GM19395 (cell line): ENCODE measurements at regions not wholly inside any gene's neighbourhood (a gene's known extent, or its start where the extent isn't known, plus 50 kb on each side); places are given as distances from the start of the nearest gene placed in this dataset.
"Not testable (repeated sequence)": the region's sequence is repeated elsewhere in the genome, so short reads cannot be mapped to it uniquely, and the experiment has no call there.

Experiments used
- ATAC-seq: cut with Tn5 transposase; IDR thresholded peaks from one replicate; pipeline ENCODE4 v1.9.1; 2021; ENCODE audit warnings: mild to moderate bottlenecking, moderate library complexity; ENCODE audit not compliant: unreplicated experiment

DNA sequence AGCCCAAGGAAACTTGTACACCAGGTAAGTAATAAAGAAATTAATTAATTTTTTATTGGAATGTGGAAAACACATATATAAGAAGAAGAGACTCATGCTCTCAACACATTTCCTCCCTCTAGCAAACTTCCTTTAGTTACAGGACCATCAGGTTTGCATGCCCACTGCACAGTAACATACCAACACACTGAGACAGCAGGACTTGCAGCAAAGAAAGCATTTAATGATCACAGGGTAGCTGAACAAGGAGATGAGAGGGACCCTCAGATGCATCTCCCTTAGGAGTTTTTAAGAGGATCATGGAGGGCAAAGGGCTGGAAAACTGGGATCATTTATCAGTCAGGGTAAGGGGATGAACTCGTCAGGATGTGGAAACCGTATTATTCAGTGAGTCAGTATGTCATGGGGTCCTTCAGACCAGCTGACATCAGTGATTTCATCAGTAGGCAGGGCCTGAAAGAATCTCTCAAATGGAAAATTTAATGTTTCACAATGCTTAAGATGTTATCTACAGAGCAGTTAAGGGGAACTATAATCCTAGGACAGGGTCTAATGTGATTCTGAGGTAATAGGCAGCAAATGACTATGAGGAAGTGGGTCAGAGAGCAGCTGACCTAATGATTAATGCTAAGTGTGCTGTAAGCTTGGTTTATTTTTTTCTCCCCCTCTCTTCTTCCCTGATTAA is 193.8 kb upstream of the RND3 start:
- peak; percentile 54 for ATAC-seq

DNA sequence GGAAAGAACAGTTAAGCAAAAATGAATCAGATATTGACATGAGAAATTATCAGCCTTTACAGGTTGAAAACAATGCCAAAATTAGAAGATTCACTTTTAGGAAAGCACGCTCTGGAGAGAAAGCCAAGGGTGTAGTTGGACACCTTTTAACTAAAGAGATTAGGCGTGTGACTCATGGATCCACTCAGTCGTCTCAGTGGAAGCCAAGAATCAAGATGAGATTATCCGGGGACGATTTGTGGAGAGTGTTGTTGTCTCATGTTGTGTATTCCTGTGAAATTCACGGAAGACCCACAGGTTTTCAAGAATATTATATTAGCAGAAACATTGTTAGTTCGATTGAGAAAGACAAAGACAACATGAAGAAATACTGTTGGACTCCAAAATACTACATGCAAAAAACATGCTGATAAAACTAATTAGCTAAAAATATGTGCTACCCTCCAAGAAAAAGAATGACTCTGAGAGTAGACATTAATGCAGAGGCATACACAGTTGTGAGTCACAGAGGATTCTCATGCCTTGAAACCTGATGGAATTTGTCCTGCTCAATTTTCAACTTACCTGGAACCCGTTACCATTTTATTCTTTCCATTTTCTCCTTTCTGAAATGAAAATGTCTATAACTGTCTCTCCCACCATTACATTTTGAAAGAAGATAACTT is 192.1 kb upstream of the RND3 start:
- no peak for ATAC-seq

GRCh38 chr2:150677551-150677950 is 190.1 kb upstream of the RND3 start:
- ATAC-seq: no peak

DNA sequence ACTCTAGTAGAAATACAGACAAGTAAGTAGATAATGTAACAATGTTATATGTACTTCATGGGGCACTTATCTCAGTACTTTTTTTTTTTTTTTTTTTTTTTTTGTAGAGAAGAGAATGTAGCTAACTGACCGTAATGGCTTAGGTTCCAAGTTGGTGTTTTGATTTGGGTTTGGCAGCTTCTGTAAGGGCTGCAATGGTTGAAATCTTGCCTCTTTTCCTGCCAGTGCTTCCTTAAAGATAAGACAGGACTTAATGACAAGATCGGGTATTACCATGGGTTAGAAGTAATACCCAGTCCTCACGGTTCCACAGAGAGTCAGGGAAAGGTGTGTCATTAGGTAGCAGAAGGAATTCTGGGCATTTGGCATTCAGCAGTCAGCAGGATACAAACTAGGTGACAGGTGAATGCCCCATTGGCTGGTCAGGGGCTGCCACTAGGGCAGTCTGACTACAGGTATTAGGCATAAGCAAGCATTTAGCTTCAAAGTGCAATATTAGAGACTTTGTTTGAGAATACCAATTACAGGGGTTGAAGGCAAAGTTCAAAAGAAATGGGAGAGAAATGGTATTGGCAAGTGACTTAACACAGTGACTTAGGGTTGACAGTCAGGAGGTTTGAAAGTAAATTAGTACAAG is 189.4 kb upstream of the RND3 start:
- no peak for ATAC-seq

GRCh38 chr2:150675807-150676206 is 188.3 kb upstream of the RND3 start:
- ATAC-seq: no peak

DNA sequence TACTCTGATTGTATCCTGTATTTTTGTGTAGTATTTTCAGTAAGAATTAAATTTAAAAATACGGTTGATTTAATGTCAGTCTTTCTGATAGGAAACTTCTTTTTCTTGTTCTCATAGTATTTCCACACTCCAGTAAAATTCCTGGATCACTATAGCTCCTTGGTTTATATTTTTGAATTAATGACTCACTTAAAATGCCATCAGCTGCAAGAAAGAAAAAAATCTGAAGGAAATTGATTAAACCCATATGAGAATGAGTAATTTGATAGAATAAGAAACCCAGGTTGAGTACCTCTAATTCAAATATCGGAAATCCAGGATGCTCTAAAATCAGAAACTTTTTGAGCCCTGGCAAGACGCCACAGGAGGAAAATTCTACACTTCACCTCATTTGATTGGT is 186.8 kb upstream of the RND3 start:
- ATAC-seq: no peak

- no peak for ATAC-seq
Measured at GRCh38 chr2:150672311-150672710, 184.8 kb upstream of the RND3 start.

DNA sequence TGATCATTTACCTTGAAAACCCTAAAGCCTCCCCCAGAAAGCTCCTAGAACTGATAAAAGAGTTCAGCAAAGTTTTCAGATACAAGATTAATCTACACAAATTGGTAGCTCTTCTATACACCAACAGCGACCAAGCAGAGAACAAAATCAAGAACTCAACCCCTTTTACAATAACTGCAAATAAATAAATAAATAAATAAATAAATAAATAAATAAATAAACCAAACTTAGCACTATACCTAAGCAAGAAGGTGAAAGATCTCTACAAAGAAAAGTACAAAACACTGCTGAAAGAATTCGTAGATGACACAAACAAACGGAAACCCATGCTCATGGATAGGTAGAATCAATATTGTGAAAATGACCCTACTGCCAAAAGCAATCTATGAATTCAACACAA is 182.0 kb upstream of the RND3 start:
- ATAC-seq: no peak

GRCh38 chr2:150667039-150667438 is 179.6 kb upstream of the RND3 start:
- ATAC-seq: not testable (repeated sequence)

DNA sequence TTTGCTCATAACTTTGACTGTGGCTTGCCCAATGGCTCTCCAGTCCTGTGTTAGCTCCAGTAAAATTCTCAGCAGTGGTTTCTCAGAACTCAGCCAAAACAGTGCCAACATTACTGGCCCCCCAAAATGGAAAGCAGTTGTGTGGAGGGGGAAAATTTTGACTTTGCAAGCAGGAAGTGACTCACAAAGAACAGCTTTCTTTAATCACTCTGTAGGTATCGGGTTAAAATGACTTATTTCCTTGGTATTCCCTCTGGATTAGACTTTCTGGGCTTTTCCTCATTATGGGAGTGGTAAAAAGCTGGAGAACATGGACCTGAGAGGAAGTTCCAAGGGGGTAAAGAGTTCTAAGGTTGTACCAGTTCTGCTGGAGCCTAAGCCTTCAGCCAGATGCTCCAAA is 175.7 kb upstream of the RND3 start:
- no peak for ATAC-seq

GRCh38 chr2:150656002-150656401 is 168.5 kb upstream of the RND3 start:
- ATAC-seq: no peak

GRCh38 chr2:150653351-150653750 is 165.9 kb upstream of the RND3 start:
- no peak for ATAC-seq

DNA sequence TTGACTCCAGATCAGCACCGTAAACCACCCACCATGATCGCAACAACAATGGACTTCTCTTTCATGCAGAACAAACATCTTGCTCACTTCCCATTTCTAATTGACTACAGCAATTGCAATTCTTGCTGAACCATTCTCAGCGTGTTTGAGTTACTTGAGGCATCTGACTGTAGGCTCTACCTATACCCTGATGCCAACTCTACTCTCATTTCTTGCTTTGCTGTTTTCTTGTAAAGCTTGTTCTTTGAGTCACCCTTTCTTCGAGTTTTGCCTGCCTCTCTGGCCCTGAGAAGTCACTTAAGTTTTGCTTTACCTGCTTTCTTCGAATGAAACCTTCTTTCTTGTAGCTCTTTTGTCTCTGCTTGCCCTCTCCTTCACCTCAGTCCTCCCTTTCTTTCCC is 160.5 kb upstream of the RND3 start:
- no peak for ATAC-seq

DNA sequence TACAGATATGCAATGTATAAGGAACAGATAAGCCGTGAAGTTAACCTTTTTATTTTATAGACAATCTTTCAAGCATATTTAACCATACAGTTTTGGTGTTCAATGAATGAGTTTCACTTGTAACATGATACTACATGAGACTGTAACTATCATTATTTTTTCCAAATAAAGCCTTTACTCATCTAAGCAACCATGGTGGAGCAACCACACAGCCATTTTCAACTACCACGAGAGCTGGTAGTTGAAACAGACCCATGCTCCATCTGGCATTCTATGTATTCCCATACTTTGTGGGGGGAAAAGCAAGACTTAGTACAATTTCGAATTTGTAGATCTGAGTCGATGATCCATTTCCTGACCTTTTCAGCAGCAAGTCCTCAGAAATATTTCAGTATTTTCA is 159.3 kb upstream of the RND3 start:
- ATAC-seq: no peak

DNA sequence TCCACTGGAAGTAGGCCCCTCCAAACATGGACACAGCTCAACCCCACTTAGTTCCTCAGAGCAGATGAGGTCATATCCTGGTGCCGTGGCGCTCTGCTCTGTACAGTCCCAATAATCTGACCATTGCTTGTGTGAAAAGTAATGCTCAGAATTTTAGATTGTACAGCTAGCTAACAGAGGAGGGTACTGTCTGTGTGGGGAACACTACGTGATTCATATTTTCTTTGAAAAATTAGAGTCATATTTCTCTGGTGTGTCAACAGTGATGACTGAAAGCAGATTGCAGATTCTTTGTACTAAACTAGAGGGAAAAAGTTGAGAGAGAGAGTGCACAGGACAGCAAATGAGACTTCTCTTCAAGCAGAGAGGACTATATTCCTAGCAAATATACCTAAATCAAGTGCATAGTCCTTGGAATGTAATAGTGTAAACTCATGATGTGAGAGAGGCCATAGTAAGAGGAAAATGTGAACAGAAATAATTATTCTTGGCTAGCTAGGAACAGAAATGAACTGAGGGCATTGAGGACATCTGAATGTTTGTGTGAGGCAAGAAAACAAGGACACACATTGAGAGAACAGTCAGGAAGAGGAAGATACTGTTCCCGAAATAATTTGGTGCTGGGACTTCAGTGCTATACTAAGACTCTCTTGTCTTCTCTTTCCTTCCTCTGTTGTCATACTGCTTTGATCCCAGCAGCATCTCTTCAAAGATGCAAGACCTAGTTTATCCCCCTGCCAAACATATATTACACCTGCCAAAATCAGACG is 157.0 kb upstream of the RND3 start:
- no peak for ATAC-seq

- no peak for ATAC-seq
Measured at GRCh38 chr2:150643114-150643725, 155.8 kb upstream of the RND3 start.

GRCh38 chr2:150640039-150640438 is 152.6 kb upstream of the RND3 start:
- ATAC-seq: no peak

DNA sequence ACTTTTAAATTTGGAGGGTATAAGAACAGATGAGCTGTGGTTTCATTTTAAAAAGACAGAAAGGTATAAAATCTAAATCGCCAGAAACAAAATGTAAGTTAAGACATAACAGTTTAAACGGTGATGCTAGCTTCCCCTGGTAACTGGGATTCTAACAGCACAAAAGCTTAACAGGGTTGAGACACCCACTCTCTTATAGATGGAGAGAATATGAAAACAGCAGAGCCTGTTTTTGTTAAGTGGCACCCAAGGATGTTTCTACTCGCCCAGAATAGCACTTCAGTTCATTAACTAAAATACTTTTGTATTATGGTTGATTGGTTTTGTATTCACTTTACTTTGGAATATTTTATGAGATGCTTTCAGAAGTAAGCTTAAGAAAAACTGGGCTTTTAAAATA is 151.9 kb upstream of the RND3 start:
- no peak for ATAC-seq

DNA sequence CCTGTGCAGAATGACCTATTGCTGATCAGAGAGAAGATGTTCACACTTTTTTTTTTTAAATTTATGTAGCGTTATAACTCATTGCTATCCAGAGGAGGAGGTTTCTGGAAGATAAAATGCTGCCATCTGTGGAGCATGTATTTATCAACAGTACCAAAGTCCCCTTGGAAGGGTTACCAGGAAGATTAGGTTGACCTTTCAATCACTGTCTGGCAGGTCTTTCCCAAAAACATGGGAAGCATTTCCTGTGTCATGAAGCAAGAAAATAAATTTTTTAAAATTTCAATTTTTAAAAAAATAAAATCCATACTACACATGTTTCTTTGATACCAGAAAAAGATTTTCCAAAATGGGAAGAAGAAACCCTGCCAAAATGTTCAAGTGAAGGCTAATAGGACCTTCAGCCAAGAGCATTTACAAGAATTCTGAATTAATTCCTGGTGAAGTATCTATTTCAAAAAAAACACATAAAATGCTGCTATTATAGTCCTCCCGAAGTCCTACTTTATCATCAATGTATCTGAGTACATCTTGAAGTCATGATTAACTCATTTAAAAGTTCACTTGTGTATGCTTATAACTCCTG is 143.9 kb upstream of the RND3 start:
- no peak for ATAC-seq

DNA sequence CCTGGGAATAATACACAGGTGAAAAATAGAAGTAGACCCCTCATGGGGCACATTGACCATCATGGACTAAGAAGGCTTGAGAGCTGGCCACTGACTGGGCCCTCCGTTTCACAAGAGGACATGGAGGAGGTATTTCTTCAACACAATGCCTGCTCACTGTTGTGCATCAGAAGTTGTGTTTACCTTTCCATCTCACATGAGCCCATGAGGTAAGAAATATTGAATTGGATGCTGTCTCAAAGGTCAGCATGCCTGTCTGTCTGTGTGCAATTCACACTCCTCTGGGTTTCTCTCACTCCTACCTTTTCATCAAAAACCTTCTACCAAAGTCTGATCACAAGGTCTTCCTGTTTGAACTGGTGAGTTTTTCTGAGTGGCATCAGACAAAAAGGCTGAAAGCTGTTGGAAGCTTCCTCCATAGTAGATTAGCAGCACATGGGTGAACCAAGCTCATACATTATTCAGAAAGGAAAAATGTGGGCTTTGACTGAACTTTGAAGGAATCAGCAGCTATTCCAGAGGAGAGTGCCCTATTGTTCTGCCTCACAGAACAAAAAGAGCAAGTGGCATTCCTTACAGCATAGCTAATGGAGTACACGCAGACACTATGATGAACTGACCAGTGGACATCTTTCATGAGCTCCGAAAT is 143.2 kb upstream of the RND3 start:
- ATAC-seq: no peak
